ENCODE measurements at regions not wholly inside any gene's neighbourhood (a gene's known extent, or its start where the extent isn't known, plus 50 kb on each side); places are given as distances from the start of the nearest gene placed in this dataset.

GRCh38 chr3:20321391-20322047 lies 135.5 kb upstream of the SGO1 start:
- H3K4me3 ChIP-seq (ENCODE audit: low read depth, low read length): no peak overlapping the region
- no peak for TF ChIP-seq CTCF (conservative IDR thresholded peaks at IDR 0.05; ENCODE audit: low read depth, low read length)
- DNase-seq (ENCODE audit: low read depth): no peak

- DNase-seq (ENCODE audit: low read depth): no peak
- TF ChIP-seq CTCF (conservative IDR thresholded peaks at IDR 0.05; ENCODE audit: low read depth, low read length): no peak
Measured at GRCh38 chr3:20320489-20320888, 134.5 kb upstream of the SGO1 start.

GRCh38 chr3:20319551-20319950 lies 133.5 kb upstream of the SGO1 start:
- TF ChIP-seq CTCF (conservative IDR thresholded peaks at IDR 0.05; ENCODE audit: low read depth, low read length): no peak
- no peak for DNase-seq (ENCODE audit: low read depth)
- H3K4me3 ChIP-seq (ENCODE audit: low read depth, low read length): no peak overlapping the region

More at GRCh38 chr3:20320489-20320888, 134.5 kb upstream of the SGO1 start:
- no peak overlapping the region for H3K4me3 ChIP-seq (ENCODE audit: low read depth, low read length)

- no peak for TF ChIP-seq CTCF (conservative IDR thresholded peaks at IDR 0.05; ENCODE audit: low read depth, low read length)
- no peak overlapping the region for H3K4me3 ChIP-seq (ENCODE audit: low read depth, low read length)
- DNase-seq (ENCODE audit: low read depth): no peak
Measured at GRCh38 chr3:20317616-20318015, 131.6 kb upstream of the SGO1 start.

- DNase-seq (ENCODE audit: low read depth): peak; percentile 4
- no peak for TF ChIP-seq CTCF (conservative IDR thresholded peaks at IDR 0.05; ENCODE audit: low read depth, low read length)
- H3K4me3 ChIP-seq (ENCODE audit: low read depth, low read length): no peak overlapping the region
Measured at GRCh38 chr3:20316238-20316637, 130.2 kb upstream of the SGO1 start.

GRCh38 chr3:20310629-20311028 lies 124.6 kb upstream of the SGO1 start:
- DNase-seq (ENCODE audit: low read depth): no peak
- TF ChIP-seq CTCF (conservative IDR thresholded peaks at IDR 0.05; ENCODE audit: low read depth, low read length): no peak
- H3K4me3 ChIP-seq (ENCODE audit: low read depth, low read length): no peak overlapping the region

GRCh38 chr3:20307383-20307782 lies 121.4 kb upstream of the SGO1 start:
- TF ChIP-seq CTCF (conservative IDR thresholded peaks at IDR 0.05; ENCODE audit: low read depth, low read length): no peak
- no peak overlapping the region for H3K4me3 ChIP-seq (ENCODE audit: low read depth, low read length)
- DNase-seq (ENCODE audit: low read depth): no peak

All from epithelial cell of proximal tubule (primary cell).